ENCODE measurements at regions not wholly inside any gene's neighbourhood (a gene's known extent, or its start where the extent isn't known, plus 50 kb on each side); places are given as distances from the start of the nearest gene placed in this dataset.
"Not testable (repeated sequence)": the region's sequence is repeated elsewhere in the genome, so short reads cannot be mapped to it uniquely, and the experiment has no call there.

DNA sequence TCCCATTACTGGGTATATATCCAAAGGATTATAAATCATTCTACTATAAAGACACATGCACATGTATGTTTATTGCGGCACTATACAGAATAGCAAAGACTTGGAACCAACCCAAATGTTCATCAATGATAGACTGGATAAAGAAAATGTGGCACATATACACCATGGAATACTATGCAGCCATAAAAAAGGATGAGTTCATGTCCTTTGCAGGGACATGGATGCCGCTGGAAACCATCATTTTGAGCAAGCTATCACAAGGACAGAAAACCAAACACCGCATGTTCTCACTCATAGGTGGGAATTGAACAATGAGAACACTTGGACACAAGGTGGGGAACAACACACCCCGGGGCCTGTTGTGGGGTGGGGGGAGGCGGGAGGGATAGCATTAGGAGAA lies 57.0 kb upstream of the NEUROD1 start:
- DNase-seq, result not testable (repeated sequence)

DNA sequence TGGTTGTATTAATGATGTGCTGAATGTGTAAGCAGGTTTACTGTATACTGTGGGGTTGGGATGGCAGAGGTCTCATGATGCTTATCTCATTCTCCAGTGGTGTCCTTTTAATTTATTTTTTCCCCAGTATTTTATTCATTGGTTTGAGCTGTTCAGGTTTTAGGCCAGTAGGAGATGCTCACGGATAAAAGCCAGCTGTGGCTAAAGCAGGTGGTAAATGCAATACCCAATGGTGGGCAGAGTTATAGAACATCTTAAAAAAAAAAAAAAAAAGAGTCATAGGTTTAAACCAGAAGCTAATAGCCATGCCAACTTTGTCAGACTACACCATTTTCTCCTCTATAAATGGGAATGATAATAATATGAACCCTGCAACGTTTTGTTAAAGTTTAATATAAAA lies 57.8 kb upstream of the NEUROD1 start:
- DNase-seq, result no peak

DNA sequence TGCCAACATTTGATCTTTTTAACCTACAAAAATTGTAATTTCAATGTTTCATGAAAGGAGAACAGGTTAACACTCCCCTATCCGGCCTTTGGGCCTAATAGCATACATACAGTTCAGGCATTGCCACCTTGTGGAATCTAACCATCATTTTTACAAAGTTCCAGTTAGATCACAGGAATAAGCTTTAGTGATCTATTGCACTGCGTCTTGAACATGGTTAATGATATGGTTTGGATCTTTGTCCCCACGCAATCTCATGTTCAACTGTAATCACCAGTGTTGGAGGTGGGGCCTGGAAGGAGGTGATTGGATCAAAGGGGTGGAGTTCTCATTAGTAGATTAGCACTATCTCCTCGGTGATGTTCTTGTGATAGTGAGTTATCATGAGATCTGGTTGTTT lies 58.2 kb upstream of the NEUROD1 start:
- no peak for DNase-seq

GRCh38 chr2:181741756-181742155 lies 61.4 kb upstream of the NEUROD1 start:
- DNase-seq, result no peak

- no peak for DNase-seq
These were observed 62.0 kb upstream of the NEUROD1 start for GRCh38 chr2:181742361-181742760.

GRCh38 chr2:181742922-181743722 lies 62.8 kb upstream of the NEUROD1 start:
- DNase-seq, result peak in 1 of 2 donors; percentile 16

GRCh38 chr2:181743723-181744031 lies 63.4 kb upstream of the NEUROD1 start:
- DNase-seq, result no peak

DNA sequence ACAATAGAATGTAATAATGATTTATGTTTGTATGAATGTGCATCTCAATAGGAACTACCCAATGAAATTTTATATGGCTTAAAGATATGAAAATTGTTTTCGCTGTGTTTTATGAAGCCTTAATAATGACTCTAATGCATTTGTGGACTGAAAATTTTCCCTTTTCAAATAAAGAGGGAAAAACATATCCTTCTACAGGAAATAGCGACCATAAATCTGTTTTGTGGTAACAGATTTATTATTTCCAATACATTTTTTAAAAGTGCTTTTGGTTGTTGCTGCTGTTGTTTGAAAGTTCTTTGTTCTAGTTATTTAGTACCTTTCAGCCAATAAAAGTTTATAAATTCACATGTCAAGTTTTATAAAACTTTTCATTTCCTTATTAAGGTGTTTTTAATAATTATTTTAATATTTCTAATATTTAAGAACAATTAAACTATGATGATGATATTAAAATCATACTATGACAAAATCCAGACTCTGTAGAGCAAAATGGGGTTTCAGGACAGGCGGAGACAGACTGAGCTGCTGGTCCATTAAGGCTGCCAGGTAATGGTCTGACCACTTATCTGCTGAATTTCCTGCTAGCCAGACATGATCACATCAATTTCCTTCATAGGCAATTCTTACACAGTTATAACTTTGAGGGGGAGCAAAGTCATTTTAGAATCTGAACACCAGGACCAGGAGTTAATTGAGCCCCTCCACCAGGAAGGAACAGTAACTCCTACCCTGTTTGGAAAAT lies 65.7 kb upstream of the NEUROD1 start:
- DNase-seq, result no peak

GRCh38 chr2:181746844-181747243 lies 66.5 kb upstream of the NEUROD1 start:
- no peak for DNase-seq

DNA sequence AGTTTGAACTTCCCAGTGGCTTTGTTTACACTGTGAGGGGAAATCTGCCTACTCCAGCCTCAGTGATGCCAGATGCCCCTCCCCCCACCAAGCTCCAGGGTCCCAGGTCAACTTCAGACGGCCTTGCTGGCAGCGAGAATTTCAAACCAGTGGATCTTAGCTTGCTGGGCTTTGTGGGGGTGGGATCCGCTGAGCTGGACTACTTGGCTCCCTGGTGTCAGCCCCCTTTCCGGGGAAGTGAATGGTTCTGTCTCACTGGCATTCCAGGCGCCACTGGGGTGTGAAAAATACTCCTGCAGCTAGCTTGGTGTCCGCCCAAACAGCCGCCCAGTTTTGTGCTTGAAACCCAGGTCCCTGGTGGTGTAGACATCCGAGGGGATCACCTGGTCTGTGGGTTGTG lies 70.0 kb upstream of the NEUROD1 start:
- no peak for DNase-seq

GRCh38 chr2:181751266-181752030 lies 71.1 kb upstream of the NEUROD1 start:
- DNase-seq, result no peak

GRCh38 chr2:181752301-181752700 lies 72.0 kb upstream of the NEUROD1 start:
- DNase-seq, result no peak

GRCh38 chr2:181753686-181754085 lies 73.4 kb upstream of the NEUROD1 start:
- no peak for DNase-seq

- no peak for DNase-seq
These were observed 73.8 kb upstream of the NEUROD1 start for GRCh38 chr2:181754105-181754504.

GRCh38 chr2:181755181-181755580 lies 74.9 kb upstream of the NEUROD1 start:
- no peak for DNase-seq

DNA sequence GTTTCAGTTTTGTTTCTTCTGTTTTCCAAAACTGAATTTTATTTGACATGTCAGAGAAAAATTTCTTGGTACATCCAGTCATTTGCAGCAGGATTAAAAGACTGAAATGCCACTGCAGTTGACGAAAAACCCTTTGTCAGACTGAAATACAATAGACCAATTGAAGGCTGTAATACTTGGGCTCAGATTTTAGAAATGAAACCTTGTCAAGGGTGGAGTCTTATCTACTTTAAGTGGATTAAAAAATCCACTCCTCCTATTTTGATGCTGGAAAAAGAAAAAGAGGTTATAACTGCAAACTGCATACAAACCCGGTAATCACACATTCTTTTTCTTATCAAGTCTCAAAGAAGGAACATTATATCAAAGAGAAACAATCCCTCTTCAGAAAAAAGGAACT lies 80.2 kb upstream of the NEUROD1 start:
- no peak for DNase-seq

GRCh38 chr2:181761175-181761574 lies 80.9 kb upstream of the NEUROD1 start:
- DNase-seq, result no peak

DNA sequence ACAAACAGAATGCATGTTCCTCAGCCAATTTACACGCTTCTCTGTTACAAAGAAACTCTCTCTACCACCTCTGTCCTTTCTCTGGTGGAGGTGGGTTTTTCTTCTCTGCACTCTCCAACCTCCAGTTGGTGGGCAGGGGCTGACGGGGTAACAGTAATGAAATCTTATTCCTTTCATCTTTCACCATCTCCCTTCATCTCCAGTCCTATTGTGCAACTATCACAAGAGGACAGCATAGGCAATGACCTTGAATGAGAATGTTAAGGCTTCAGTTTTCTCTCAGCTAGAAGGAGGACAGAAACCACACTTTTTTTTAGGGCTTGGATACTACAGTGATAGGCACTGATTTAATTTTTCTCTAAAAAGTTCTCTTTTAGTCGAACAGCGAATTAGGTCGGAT lies 81.7 kb upstream of the NEUROD1 start:
- DNase-seq, result no peak

- DNase-seq, result no peak
These were observed 82.5 kb upstream of the NEUROD1 start for GRCh38 chr2:181762848-181763247.

DNA sequence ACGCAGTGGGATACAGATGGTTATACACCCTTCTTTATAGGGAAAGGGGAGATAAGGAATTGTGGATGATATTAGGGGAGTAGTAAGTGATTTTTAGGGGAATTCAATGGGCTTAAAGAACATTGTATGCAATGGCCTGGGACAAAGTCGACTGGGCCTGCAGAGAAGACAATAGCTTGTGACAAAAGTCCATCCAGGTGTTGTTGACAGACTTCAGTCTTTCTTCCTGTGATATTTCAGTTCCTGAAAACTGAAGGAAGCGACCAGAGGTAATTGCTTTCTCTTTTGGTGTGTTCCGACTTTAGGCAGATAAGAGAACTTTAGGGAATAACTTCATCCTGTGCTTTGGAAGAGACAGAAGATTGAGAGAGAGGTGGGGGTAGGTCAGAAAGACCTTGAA lies 83.1 kb upstream of the NEUROD1 start:
- no peak for DNase-seq

- no peak for DNase-seq
These were observed 84.0 kb upstream of the NEUROD1 start for GRCh38 chr2:181764095-181764963.

- DNase-seq, result no peak
These were observed 85.8 kb upstream of the NEUROD1 start for GRCh38 chr2:181766129-181766528.

DNA sequence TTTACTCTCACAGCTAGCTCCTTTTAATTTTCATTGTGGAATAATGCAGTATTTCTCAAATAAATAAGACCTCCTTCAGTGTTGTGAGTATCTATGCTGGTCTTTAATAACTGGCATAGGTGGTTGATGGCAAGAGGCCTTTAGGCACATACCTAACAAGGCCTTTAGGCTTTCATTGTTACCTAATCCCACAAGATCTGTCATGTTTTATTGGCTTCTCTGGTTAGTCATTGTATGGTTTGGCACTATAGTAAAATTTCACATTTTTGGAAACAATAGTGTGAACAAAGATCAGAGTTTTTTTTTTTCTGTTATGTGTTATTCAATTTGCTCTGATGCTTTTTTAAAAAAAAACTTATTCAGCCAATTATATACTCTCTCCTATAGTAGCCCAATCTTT lies 89.8 kb upstream of the NEUROD1 start:
- no peak for DNase-seq
